ENCODE measurements at regions not wholly inside any gene's neighbourhood (a gene's known extent, or its start where the extent isn't known, plus 50 kb on each side); places are given as distances from the start of the nearest gene placed in this dataset.

DNA sequence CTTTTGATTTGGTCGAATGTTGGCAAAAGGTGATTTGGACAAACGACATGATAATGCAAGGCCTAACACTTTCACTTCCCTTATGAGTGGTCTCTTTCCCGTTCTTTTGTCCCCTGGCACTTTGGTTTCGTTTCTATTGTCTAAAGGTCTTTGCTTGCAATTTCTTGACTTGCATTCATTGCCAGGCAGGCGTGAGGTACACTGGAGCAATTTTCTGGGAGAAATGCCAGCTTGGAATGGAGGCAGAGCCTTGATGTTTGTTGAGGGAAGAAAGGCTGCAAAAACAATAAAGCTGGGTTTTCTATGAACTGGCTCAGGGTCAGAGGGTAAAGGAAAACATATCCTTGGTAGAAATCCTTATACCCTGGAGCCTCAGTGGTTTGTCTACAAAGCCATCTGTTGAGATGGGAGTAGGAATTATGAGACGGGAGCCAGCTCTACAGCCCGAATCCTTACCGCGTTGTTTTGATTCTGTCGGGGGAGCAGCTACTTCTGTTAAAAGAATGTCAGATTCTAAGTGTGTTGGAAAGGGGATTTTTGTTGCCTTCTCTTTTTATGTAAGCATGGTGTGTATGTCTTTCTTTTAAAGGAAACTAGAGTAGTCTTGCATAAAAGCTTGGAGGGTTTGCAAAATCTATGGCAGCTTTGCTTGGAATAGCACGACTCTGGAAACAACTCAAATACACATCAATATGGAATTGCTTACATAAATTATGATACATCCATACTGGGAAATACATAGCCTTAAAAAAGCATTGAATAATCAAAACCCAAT is 158.9 kb downstream of the RMI1 start:
- peak; percentile 27 for DNase-seq (ENCODE audit: low read depth)
- TF ChIP-seq, protein P1, sequence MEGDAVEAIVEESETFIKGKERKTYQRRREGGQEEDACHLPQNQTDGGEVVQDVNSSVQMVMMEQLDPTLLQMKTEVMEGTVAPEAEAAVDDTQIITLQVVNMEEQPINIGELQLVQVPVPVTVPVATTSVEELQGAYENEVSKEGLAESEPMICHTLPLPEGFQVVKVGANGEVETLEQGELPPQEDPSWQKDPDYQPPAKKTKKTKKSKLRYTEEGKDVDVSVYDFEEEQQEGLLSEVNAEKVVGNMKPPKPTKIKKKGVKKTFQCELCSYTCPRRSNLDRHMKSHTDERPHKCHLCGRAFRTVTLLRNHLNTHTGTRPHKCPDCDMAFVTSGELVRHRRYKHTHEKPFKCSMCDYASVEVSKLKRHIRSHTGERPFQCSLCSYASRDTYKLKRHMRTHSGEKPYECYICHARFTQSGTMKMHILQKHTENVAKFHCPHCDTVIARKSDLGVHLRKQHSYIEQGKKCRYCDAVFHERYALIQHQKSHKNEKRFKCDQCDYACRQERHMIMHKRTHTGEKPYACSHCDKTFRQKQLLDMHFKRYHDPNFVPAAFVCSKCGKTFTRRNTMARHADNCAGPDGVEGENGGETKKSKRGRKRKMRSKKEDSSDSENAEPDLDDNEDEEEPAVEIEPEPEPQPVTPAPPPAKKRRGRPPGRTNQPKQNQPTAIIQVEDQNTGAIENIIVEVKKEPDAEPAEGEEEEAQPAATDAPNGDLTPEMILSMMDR (IDR thresholded peaks at IDR 0.05; ENCODE audit: insufficient read depth, low read depth, low read length) = no peak
- H3K4me3 ChIP-seq (ENCODE audit: low read depth, low read length) = no peak overlapping the region

DNA sequence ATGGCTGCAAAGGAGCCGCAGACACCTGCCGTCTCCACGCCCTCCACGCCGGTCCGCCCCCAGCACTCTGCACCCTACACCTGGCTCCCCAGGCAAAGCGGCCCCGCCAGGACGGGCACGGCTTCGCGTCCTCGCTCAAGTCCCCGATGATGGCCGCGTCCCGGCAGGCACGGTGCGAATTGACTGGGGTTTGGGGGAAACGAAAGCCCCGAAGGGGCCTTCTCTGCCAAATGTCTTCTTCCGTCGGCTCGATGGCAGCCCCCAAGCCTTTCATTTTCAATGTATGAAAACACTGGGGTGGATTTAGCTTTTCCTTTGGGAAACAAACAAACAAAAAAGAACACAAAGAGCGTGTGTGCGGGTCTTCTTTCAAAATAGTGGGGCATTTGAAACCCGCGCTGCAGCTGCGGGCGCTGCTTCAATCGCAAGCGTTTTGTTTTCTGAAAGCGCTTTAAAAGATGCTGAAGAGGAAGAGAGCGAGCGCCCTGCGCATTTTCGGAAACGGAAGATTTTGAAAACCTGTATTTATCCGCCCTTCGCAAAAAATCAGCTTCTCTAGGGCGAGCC is 160.0 kb downstream of the RMI1 start:
- H3K4me3 ChIP-seq (ENCODE audit: low read depth, low read length) = peak overlapping the region; percentile 33
- peak; percentile 12 for DNase-seq (ENCODE audit: low read depth)
- TF ChIP-seq, protein P1 (IDR thresholded peaks at IDR 0.05; ENCODE audit: insufficient read depth, low read depth, low read length) = no peak

DNA sequence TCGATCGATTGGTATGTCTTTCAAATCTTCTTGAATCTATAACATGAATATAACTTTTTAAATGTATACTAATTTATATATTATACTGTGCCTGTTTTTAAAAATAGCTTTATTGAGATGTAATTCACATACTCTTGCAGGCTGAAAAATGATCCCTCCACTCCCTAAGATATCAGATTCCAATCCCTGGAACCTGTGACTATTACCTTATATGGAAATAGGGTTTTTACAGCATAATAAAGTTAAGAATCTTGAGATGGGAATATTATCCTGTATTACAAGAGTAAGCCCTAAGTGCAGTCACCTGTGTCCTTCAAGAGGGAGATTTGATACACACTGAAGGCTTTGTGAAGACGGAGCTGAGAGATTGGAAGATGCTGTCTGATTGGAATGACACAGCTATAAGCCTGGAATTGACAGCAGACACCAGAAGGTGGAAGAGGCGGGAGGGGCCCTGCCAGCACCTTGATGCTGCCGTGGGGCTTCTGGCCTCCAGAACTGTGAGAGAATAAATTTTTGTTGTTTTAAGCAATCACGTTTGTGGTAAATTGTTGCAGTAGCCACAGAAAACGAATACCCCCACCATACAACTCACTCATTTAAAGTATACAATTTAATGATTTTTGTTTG is 161.3 kb downstream of the RMI1 start:
- no peak for DNase-seq (ENCODE audit: low read depth)

DNA sequence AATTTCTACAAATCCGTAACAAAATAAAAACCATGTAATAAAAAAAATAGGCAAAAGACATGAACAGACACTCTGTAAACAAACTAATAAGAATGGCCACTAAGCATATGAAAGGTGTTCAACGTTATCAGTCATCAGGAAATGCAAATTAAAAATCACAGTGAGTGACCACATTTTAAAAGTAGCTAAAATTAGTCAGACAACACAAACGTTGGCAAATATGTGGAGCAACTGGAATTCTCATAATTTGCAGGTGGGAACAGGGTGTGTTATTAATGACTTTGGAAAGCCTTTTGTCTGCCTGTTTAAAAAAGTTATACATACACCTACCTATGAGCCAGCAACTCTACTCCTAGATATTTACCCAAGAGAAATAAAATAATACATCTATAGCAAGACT is 164.4 kb downstream of the RMI1 start:
- H3K4me3 ChIP-seq (ENCODE audit: low read depth, low read length) = no peak overlapping the region
- DNase-seq (ENCODE audit: low read depth) = no peak
- TF ChIP-seq, protein P1 (IDR thresholded peaks at IDR 0.05; ENCODE audit: insufficient read depth, low read depth, low read length) = no peak

More for the DNA sequence above, 161.3 kb downstream of the RMI1 start:
- TF ChIP-seq, protein P1 (IDR thresholded peaks at IDR 0.05; ENCODE audit: insufficient read depth, low read depth, low read length) = no peak
- H3K4me3 ChIP-seq (ENCODE audit: low read depth, low read length) = no peak overlapping the region

DNA sequence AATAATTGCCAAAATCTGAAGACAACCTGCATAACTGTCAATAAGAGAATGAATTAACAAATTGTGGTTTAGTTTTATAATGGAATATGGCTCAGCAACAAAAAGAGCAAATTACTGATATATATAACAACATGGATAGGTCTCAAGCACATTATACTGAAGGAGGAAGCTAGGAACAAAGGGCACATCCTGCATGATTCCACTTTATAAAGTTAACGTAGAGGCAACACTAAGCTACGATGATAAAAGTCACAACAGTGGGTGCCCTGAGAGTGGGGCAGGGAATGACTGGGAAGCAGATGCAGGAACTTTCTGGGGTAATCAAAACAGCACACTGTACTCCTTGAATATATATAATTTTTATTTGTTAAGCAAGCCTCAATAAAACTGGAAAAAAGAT is 165.2 kb downstream of the RMI1 start:
- H3K4me3 ChIP-seq (ENCODE audit: low read depth, low read length) = no peak overlapping the region
- TF ChIP-seq, protein P1 (IDR thresholded peaks at IDR 0.05; ENCODE audit: insufficient read depth, low read depth, low read length) = no peak
- no peak for DNase-seq (ENCODE audit: low read depth)

DNA sequence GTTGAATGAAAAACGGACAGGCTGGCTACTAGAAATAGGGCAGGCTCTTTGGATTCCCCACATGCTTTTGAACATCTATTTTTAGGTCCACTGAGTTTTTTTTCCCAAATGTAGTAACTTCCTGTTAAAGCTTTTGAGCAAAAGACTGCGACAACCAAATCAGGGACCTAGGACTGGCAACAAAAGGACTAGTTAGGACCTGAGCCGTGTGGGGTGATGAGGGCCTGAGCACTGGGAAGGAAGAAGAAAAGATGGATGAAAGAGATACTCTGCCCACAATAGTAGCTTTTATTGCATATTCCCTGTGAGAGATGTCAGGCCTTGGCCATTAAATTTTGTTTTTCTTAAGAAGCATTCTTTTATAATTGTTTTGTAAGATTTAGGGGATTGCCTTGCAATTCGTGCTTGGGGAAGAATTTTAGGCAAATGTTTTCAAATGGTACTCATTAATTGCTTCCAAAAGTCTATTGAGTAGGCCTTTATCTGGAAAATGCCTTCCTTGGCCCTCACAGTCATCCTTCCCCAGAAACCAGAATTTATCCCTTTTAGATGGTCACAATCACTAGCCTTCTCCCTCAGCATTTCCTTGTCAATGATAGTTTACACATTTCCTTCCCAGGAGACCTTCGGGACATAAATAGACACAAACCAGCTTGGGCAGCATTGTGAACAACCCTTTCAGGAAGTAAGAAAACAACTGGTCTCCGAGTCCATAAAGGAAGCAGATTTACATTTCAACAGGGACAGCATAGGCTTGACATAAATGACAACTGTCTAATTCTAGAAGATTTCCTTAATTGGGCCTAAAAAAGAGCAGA is 166.5 kb downstream of the RMI1 start:
- no peak overlapping the region for H3K4me3 ChIP-seq (ENCODE audit: low read depth, low read length)
- TF ChIP-seq, protein P1 (IDR thresholded peaks at IDR 0.05; ENCODE audit: insufficient read depth, low read depth, low read length) = no peak
- peak; percentile 24 for DNase-seq (ENCODE audit: low read depth)
